ENCODE measurements at regions not wholly inside any gene's neighbourhood (a gene's known extent, or its start where the extent isn't known, plus 50 kb on each side); places are given as distances from the start of the nearest gene placed in this dataset.
"Not testable (repeated sequence)": the region's sequence is repeated elsewhere in the genome, so short reads cannot be mapped to it uniquely, and the experiment has no call there.

GRCh38 chr21:35602811-35603362, 457.4 kb downstream of the SETD4 start:
- no peak for DNase-seq (ENCODE audit: low spot score)

DNA sequence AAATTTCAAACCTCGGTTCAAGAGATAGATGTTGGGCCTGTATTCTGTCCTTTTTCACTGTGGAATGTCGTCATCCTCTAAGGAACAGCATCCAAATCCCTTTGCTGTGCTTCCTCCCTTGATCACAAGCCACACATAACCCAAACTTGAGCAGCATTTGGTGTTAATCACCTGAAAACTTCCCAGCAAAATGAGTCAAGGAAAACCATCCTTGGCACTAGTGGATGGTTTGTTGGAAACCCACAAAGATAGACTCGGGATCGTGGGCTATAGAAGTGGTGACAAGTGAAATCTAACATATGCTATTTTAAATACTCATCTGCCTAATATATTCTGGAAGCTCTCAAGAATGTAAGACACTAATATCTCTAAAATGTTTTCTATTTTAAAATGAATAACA, 459.1 kb downstream of the SETD4 start:
- no peak for DNase-seq (ENCODE audit: low spot score)

DNA sequence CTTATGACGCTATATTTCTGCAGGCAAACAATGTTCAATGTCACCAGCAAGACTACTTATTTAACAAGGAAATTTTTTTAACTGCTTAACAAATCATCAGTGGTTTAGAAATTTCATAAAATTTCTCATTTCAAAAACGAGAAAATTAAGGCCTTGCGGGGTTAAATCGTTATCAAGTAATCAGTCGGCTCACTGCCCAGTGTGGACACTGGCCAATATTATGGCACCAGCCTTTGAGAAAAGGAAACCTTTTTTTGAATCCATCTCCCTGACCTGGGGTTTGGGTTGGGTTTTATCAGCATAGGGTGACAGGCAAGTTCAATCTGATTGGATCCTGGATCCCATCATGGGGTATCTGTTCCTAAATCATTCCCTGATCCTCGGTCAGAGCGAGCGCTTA, 461.2 kb downstream of the SETD4 start:
- DNase-seq (ENCODE audit: low spot score): no peak

DNA sequence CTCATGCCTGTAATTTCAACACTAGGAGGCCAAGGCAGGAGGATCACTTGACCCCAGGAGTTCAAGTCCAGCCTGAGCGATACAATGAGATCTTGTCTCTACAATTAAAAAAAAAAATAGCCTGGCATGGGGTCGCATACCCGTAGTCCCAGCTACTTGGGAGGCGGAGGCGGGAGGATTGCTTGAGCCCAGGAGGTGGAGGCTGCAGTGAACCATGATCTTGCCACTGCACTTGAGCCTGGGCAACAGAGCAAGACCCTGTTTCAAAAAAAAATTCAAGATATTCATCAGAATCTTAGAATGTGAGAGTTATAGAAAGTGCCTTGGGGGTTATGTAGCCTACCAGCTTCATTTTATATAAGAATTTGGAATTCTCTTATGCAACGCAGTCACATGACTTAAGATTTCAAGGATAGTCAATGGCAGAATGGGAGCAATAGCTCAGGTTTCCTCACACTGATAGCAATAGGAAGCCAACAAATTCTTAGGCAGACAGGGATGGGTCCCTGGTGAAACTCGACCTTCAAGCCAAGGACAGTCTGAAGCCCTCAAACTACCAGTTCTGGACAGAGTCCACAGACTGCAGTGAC, 462.5 kb downstream of the SETD4 start:
- no peak for DNase-seq (ENCODE audit: low spot score)

- DNase-seq (ENCODE audit: low spot score): no peak
These were observed 465.4 kb downstream of the SETD4 start for GRCh38 chr21:35594905-35595304.

GRCh38 chr21:35593000-35593502, 467.3 kb downstream of the SETD4 start:
- DNase-seq (ENCODE audit: low spot score): peak; percentile 11

GRCh38 chr21:35590284-35590683, 470.0 kb downstream of the SETD4 start:
- not testable (repeated sequence) for DNase-seq (ENCODE audit: low spot score)

DNA sequence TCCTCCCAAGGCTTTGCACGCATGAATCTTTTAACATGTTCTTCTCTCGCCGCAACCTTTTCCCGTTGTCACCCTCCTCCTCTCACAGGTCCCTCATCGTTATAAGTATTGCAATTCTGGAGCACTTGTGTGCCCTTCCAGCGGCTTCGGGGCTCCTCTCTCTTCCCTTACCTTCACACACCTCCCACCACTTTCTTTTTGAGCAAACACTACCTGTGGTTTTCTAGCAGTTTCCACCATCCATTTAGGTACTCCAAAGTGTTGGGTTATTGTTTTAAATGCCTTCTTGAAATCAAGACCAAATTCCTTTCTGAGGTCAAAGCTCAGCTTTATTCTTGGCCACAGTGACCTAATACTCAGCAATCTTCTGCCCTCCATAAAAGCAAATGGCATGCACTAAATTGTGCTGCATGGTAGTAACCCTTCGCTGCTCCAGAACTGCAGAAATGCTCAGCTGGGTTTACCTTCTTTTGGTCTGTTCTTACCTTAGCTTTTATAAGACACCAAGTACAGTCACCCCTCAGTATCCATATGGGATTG, 472.4 kb downstream of the SETD4 start:
- no peak for DNase-seq (ENCODE audit: low spot score)

DNA sequence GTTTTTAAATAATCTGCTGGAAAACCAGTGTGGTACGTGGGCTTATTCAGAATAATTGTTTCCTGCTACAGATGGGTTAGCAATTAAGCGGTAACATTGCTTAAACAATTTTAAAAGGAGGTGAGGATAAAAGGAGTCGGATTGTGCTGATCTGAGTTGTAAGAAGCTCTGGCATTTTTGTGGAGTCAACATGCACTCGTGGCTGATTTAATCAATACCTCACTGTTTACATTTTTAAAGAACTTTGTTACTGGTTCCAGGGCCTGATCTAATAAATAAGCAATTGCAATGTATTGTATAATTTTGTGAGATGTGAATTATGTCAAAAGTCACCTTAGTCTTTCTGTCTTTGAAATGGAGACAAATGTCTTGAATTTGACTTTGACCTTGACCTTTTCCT, 474.0 kb downstream of the SETD4 start:
- DNase-seq (ENCODE audit: low spot score): no peak

DNA sequence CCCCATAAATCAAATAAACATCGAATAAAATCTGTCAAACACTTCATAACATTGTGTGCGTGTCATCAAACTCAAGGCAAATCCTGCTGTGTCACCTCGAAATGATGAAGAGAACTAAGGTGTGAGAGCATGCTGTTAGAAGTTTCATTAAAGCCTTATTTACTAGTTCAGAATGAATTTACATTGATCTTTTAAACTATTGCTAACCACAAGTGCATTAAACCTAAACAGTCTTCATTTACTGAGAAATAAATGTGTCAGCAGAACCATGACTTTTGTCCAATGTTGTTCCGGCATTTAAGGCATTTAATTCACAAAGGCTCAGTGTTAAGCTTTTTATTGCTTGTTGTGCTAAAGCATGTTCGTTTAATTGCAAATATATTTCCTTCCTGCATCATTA, 474.4 kb downstream of the SETD4 start:
- no peak for DNase-seq (ENCODE audit: low spot score)

GRCh38 chr21:35585155-35585554, 475.2 kb downstream of the SETD4 start:
- DNase-seq (ENCODE audit: low spot score): no peak

- DNase-seq (ENCODE audit: low spot score): no peak
These were observed 476.6 kb downstream of the SETD4 start for GRCh38 chr21:35583566-35584216.

GRCh38 chr21:35582731-35583130, 477.6 kb downstream of the SETD4 start:
- DNase-seq (ENCODE audit: low spot score): no peak

- no peak for DNase-seq (ENCODE audit: low spot score)
These were observed 478.7 kb downstream of the SETD4 start for GRCh38 chr21:35581640-35582039.

- DNase-seq (ENCODE audit: low spot score): no peak
These were observed 480.6 kb downstream of the SETD4 start for GRCh38 chr21:35579520-35580293.

- DNase-seq (ENCODE audit: low spot score): no peak
These were observed 481.4 kb downstream of the SETD4 start for GRCh38 chr21:35578831-35579471.

- peak; percentile 55 for DNase-seq (ENCODE audit: low spot score)
These were observed 482.0 kb downstream of the SETD4 start for GRCh38 chr21:35578347-35578782.

DNA sequence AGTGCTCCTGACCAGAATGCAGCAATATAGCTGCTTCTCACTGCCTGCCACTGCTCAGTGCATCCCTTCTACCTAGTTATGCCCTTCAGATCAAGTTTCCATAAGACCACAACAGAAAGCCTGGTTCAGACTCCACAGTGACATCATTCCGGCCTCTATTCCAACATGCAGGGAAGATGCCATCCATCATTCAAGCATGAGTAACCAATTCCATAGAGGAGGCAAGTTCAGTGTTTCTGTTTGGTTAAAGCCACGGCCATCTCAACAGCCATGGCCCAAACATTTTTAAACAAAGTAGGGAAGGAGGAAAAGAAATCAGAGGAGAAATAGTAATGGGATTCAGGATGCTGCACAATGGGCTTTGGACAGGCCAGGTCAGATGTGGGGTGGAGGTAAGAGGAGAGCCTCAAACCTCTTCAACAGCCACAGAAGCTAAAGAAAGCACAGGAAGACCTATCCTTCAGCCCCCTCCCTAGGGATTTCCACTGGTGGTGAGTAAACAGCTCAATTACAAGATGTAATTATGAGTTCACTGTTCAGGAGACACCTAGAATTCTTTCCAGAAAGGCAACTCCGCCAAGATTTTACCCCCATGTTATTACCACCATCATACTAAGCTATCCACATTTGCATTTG, 484.9 kb downstream of the SETD4 start:
- peak; percentile 65 for DNase-seq (ENCODE audit: low spot score)

- DNase-seq (ENCODE audit: low spot score): no peak
These were observed 486.6 kb downstream of the SETD4 start for GRCh38 chr21:35573472-35574374.

DNA sequence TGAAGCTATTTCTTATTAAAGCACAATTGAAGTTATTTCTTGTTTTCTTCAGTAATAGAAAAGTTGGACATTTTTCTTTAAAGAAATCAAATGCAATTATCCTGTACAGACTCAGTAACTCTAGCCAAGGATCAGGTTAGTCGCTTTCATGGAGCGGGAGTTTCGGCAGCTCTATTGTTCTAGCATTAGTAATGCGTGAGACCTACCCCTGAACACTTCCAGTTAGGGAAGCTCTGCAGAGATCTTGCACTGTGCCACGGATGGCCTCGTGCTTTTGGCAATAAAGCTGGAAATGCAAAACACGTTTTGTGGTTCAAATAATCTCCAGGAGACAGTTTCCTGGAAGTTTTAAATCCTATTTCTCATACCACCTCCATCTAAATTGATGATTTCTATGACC, 488.4 kb downstream of the SETD4 start:
- no peak for DNase-seq (ENCODE audit: low spot score)

All from AG08396 (cell line).